HEK293T (cell line): ENCODE measurements at regions not wholly inside any gene's neighbourhood (a gene's known extent, or its start where the extent isn't known, plus 50 kb on each side); places are given as distances from the start of the nearest gene placed in this dataset.
"Not testable (repeated sequence)": the region's sequence is repeated elsewhere in the genome, so short reads cannot be mapped to it uniquely, and the experiment has no call there.

ENCODE experiments used
- CTCF ChIA-PET: fragments of 350-600 bp; formaldehyde crosslinking; extraction: SDS; loops from one replicate; lab custom pipeline; 2021; ENCODE audit warnings: antibody characterized with exemption, inconsistent platforms; lab: Yijun Ruan, JAX
- POLR2A ChIA-PET: fragments of 350-600 bp; formaldehyde crosslinking; extraction: SDS; loops from one replicate; lab custom pipeline; 2020; ENCODE audit warnings: antibody characterized with exemption, inconsistent platforms; lab: Yijun Ruan, JAX
- DNase-seq: peaks from one replicate; pipeline ENCODE4 v3.0.0; 2012; ENCODE audit warnings: mixed read lengths; ENCODE audit errors: extremely low spot score
- ARNT ChIP-seq: fragments of 450-650 bp; IDR thresholded peaks from 2 replicates; pipeline ENCODE4 v1.6.1; 2017; ENCODE audit warnings: mild to moderate bottlenecking
- BHLHE40 ChIP-seq: fragments of 450-650 bp; IDR thresholded peaks from 2 replicates; pipeline ENCODE4 v1.6.1; 2016; ENCODE audit warnings: mild to moderate bottlenecking, moderate library complexity, borderline replicate concordance
- CTBP1 ChIP-seq: fragments of 450-650 bp; IDR thresholded peaks from 2 replicates; pipeline ENCODE4 v1.6.1; 2016; ENCODE audit warnings: borderline replicate concordance
- ELF4 ChIP-seq: fragments of 450-650 bp; IDR thresholded peaks from 2 replicates; pipeline ENCODE4 v1.6.1; 2017; ENCODE audit warnings: antibody characterized with exemption
- FOXA1 ChIP-seq: fragments of 450-650 bp; IDR thresholded peaks from 2 replicates; pipeline ENCODE4 v1.6.1; 2016; ENCODE audit warnings: mild to moderate bottlenecking
- FOXK2 ChIP-seq: fragments of 450-650 bp; IDR thresholded peaks from 2 replicates; pipeline ENCODE4 v1.6.1; 2016; ENCODE audit warnings: mild to moderate bottlenecking
- FOXM1 ChIP-seq: fragments of 450-650 bp; IDR thresholded peaks from 2 replicates; pipeline ENCODE4 v1.6.1; 2017; ENCODE audit warnings: mild to moderate bottlenecking, borderline replicate concordance
- HDGF ChIP-seq: fragments of 450-650 bp; IDR thresholded peaks from 2 replicates; pipeline ENCODE4 v1.6.1; 2017; ENCODE audit warnings: antibody characterized with exemption, borderline replicate concordance
- L3MBTL2 ChIP-seq: fragments of 450-650 bp; conservative IDR thresholded peaks from 2 replicates; pipeline ENCODE4 v1.6.1; 2016; ENCODE audit warnings: mild to moderate bottlenecking
- LEF1 ChIP-seq: fragments of 450-650 bp; IDR thresholded peaks from 2 replicates; pipeline ENCODE4 v1.6.1; 2017; ENCODE audit warnings: mild to moderate bottlenecking, borderline replicate concordance
- NFRKB ChIP-seq: fragments of 450-650 bp; IDR thresholded peaks from 2 replicates; pipeline ENCODE4 v1.6.1; 2016; ENCODE audit warnings: mild to moderate bottlenecking, moderate library complexity
- PKNOX1 ChIP-seq: fragments of 450-650 bp; IDR thresholded peaks from 2 replicates; pipeline ENCODE4 v1.6.1; 2016
- SP1 ChIP-seq: fragments of 450-650 bp; IDR thresholded peaks from 2 replicates; pipeline ENCODE4 v1.6.1; 2017
- SUZ12 ChIP-seq: fragments of 450-650 bp; IDR thresholded peaks from 2 replicates; pipeline ENCODE4 v1.6.1; 2016; ENCODE audit warnings: mild to moderate bottlenecking
- TARDBP ChIP-seq: fragments of 450-650 bp; IDR thresholded peaks from 2 replicates; pipeline ENCODE4 v1.6.1; 2016
- ZNF384 ChIP-seq: fragments of 450-650 bp; IDR thresholded peaks from 2 replicates; pipeline ENCODE4 v1.6.1; 2016

GRCh38 chr3:61466357-61466756 is 95.0 kb upstream of the PTPRG start:
- ChIA-PET CTCF (no interaction called here), POLR2A (no interaction called here)
- no peak for DNase-seq
- no peak for TF ChIP-seq L3MBTL2
- TF ChIP-seq FOXA1: no peak
- no peak for TF ChIP-seq ARNT
- TF ChIP-seq TARDBP: no peak
- no peak for TF ChIP-seq FOXK2
- TF ChIP-seq SP1: no peak
- no peak for TF ChIP-seq FOXM1
- no peak for TF ChIP-seq SUZ12
- TF ChIP-seq ELF4: no peak
- TF ChIP-seq BHLHE40: no peak
- TF ChIP-seq HDGF: no peak

- no peak for DNase-seq
- TF ChIP-seq ARNT (no peak), ZNF384 (no peak), SP1 (no peak), FOXA1 (no peak), SUZ12 (no peak), LEF1 (no peak), PKNOX1 (no peak), L3MBTL2 (no peak), TARDBP (no peak), CTBP1 (no peak), NFRKB (no peak), ELF4 (no peak), HDGF (no peak), FOXM1 (no peak), FOXK2 (no peak), BHLHE40 (no peak)
- ChIA-PET POLR2A (no interaction called here), CTCF (no interaction called here)
Observed at GRCh38 chr3:61483997-61484396, 77.4 kb upstream of the PTPRG start.

GRCh38 chr3:61493339-61493738 is 68.0 kb upstream of the PTPRG start:
- CTCF ChIA-PET: no interaction called here
- no peak for DNase-seq
- TF ChIP-seq FOXM1 (no peak), ARNT (no peak), BHLHE40 (no peak), TARDBP (no peak), SUZ12 (no peak), PKNOX1 (no peak), HDGF (no peak), L3MBTL2 (no peak), CTBP1 (no peak), NFRKB (no peak), SP1 (no peak), ZNF384 (no peak), ELF4 (no peak), FOXA1 (no peak), FOXK2 (no peak), LEF1 (no peak)
- POLR2A ChIA-PET: no interaction called here

- DNase-seq, CTCF ChIA-PET, POLR2A ChIA-PET: not testable (repeated sequence)
Observed at GRCh38 chr3:61494309-61494708, 67.1 kb upstream of the PTPRG start.

- ChIA-PET POLR2A (no interaction called here), CTCF (interaction anchor here (0.7 kb wide), 1 partner anchor 116 kb away, joined by 3 read pairs; no protein-coding TSS in a partner anchor)
- DNase-seq: no peak
- TF ChIP-seq FOXA1: no peak
- no peak for TF ChIP-seq NFRKB
- no peak for TF ChIP-seq LEF1
- TF ChIP-seq SUZ12: no peak
- no peak for TF ChIP-seq PKNOX1
- no peak for TF ChIP-seq CTBP1
- TF ChIP-seq TARDBP: no peak
- TF ChIP-seq L3MBTL2: no peak
- no peak for TF ChIP-seq SP1
- TF ChIP-seq HDGF: no peak
- no peak for TF ChIP-seq ARNT
- TF ChIP-seq FOXK2: no peak
- no peak for TF ChIP-seq ELF4
- no peak for TF ChIP-seq FOXM1
Observed at GRCh38 chr3:61497463-61497862, 63.9 kb upstream of the PTPRG start.

- DNase-seq: no peak
- POLR2A ChIA-PET: no interaction called here
- TF ChIP-seq TARDBP: no peak
- TF ChIP-seq BHLHE40: no peak
- no peak for TF ChIP-seq HDGF
- TF ChIP-seq SP1: no peak
- no peak for TF ChIP-seq ZNF384
- TF ChIP-seq NFRKB: no peak
- TF ChIP-seq FOXK2: no peak
- no peak for TF ChIP-seq ELF4
- no peak for TF ChIP-seq CTBP1
- TF ChIP-seq LEF1: no peak
- TF ChIP-seq PKNOX1: no peak
- TF ChIP-seq SUZ12: no peak
- no peak for TF ChIP-seq FOXM1
- no peak for TF ChIP-seq ARNT
- no peak for TF ChIP-seq L3MBTL2
- no peak for TF ChIP-seq FOXA1
- CTCF ChIA-PET: no interaction called here
Observed at GRCh38 chr3:61505197-61505596, 56.2 kb upstream of the PTPRG start.
